HG03342 (cell line): ENCODE measurements at regions not wholly inside any gene's neighbourhood (a gene's known extent, or its start where the extent isn't known, plus 50 kb on each side); places are given as distances from the start of the nearest gene placed in this dataset.
A peak's percentile ranks its signal among the peaks of the same experiment; 100 is the strongest.

Experiments used
- ATAC-seq: cut with Tn5 transposase; IDR thresholded peaks from one replicate; pipeline ENCODE4 v1.9.1; 2021; ENCODE audit warnings: mild to moderate bottlenecking, moderate library complexity; ENCODE audit not compliant: unreplicated experiment

DNA sequence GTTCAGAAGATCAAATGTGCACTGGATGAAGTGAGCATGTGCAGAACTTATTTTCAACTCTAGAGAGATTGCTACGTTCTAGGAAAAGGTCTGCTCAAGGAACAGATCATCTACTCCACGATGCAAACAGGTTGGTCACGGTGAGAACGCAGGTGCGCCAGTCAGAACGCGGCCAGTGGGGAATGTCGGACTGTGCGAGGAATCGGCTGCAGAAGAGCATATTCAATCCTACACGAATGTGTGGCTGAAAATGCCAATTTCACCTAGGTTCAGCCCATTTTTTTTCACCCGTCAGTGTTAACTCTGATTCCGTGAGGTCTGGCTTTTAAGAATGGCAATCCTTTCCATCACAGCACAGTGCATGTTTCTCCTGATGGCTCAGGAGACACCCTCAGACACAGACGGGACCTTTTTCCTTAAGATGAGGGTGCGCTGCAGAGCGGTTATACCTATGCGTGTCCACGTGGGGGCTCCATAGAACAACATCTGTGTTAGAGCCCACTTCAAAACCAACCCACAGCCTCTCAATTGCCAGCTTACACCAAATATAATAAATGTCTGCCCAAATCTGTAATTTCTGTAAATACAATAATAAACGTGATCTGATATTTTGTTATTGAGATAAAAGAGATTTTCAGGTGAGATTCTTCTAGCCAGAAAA lies 250.4 kb downstream of the FOXA2 start:
- peak; percentile 91 for ATAC-seq

DNA sequence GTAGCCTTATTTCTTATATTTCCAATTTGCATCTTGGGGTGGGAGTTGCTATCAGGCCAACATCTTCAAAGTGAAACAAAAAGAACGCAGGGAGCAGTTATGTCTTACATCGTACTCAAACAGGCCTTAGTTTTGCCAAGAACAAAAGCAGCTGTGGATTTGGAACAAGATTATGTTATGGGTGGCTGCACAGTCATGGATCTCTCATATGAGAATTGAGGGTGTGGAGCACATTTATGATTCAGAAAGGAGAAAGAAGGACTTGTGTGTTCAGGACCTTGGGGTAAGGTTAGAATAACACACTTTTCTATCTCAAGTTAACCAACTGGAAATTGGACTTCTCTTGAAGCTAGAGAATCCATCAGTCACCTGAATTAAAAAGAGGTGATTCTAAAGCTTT lies 259.9 kb downstream of the FOXA2 start:
- no peak for ATAC-seq

DNA sequence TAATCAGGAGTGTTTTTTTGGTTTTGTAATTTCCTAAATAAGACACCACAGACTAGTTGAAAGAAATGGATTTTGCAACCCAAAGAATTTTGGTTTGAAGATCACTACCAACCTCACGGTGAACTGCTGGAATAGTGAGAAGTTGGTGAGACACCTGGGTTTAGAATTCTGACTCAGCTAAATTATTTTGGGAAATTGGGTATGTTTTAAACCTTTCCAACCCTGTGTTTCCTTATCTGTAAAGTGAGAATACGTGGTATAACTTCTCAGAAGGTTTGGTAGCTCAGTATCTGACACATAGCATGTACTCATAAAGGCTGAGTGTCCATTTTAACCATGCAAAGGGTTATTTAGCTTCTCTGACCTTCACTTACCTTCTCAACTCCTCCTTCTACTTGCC lies 261.9 kb downstream of the FOXA2 start:
- ATAC-seq = no peak

DNA sequence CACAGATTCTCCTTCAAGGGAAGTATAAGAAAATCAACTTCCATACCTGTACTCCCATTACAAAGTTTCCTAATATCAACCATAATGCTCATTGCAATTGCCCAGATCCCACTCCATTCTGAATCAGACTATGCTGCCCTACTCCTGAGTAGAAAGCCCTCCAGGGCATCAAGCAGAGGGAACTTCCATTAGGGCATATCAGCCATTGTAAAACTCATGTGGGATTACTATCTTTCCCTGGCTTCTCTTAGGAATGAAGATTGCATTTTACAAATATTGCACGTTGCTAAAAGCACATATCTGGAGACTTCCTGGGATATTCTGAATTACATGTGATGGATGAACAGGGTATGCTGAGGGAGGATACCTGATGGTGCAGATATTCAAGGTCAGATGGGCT lies 263.2 kb downstream of the FOXA2 start:
- ATAC-seq = no peak

DNA sequence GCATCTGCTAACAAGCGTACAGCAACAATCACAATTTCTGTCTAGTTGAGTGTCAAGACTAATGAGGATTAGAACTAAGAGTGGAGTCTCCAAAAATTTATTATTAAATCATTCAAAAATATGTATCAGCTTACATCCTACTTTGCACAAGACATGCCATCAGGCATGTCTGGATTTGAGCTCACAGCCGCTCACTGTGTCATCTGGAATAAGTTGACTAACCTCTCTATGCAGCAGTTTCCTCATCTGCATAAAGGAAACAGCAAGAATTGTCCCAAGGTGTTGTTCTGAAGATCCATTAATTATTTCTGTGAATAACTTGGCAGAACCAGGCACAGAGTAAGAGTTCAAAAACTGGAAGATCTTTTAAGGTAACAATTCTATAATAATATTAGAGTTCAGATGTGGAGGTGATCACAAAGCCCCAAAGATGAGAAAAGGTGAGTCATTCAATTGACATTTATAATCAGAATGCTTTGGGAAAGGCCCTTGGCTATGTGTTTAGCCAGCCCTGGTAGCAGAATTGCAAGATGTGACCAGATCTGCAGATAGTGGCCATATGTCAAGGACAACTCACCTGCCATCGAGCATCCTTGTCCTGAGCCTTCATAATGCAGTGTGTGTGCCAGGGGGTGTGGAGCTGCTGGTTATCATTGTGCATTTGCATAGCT lies 264.0 kb downstream of the FOXA2 start:
- no peak for ATAC-seq

- ATAC-seq = no peak
These were observed 268.6 kb downstream of the FOXA2 start for GRCh38 chr20:22315771-22316170.

GRCh38 chr20:22315073-22315472 lies 269.3 kb downstream of the FOXA2 start:
- ATAC-seq = no peak

DNA sequence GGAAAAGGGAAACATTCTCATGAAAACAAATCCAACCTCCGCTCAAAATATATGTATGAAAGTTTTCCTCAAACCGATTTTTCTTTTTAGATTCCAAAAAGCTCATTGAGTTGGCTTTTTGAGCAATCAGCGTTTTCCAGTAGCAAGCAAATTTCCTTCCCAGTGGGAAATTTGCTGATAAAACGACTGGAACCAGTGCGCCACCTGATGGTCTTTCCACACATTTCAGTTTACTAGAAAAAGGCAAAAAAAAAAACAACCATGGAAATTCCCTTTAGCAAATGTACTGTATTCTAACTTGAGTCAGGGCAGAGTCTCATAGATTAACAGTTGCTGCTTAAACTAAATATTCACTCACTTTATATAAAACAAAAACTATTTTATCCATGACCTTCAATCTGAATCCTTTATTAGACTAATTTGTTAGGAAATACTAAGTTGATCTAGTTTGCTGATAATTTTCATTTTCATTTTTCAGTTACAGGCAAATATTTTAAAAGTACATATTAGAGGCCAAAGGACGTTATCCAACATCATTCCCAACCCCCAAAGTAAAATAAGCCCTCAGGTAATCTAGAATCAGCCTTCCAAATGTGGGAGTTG lies 271.5 kb downstream of the FOXA2 start:
- ATAC-seq = no peak

- no peak for ATAC-seq
These were observed 275.4 kb downstream of the FOXA2 start for GRCh38 chr20:22308934-22309333.

- ATAC-seq = no peak
These were observed 277.0 kb downstream of the FOXA2 start for GRCh38 chr20:22307409-22307808.

DNA sequence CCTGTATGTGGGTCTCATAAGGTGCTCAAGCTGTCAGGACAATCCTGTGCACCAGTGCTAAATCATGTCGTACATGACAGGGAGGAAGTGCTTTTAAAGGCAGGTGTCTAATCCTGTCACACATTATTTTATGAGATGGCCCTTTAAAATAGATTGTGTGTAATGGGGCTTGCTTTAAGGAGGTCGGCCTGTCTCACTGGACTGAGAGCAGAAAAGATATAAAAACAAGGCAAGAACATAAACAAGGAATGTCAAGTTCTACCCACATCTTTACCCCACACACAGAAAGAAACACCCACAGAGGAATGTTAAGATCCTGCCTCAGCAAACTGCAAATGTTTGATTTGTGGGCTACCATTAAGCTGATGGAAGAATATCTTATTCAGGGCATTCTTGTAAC lies 279.0 kb downstream of the FOXA2 start:
- ATAC-seq = no peak

GRCh38 chr20:22303523-22303922 lies 280.8 kb downstream of the FOXA2 start:
- no peak for ATAC-seq

GRCh38 chr20:22302039-22302438 lies 282.3 kb downstream of the FOXA2 start:
- ATAC-seq = no peak

GRCh38 chr20:22293886-22294285 lies 290.5 kb downstream of the FOXA2 start:
- no peak for ATAC-seq

GRCh38 chr20:22289442-22289841 lies 294.9 kb downstream of the FOXA2 start:
- no peak for ATAC-seq

DNA sequence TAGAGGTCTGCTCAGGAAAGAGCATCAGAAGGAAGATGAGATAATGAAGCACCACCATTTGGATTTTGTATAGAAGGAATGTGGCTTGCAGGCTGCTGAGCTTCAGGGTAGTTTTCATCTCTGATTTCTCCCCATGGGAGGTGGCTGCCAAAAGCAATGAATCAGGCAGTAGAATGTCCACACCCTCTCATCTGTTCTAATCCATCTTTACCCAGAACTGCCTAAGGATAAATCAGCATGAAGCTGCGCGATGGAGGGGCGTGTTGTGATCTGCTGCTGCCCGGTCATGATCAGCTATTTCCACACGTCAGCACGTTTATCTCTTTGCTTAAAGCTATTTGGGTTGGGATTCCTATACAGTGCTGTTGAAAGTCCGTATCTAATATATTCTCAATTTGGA lies 295.4 kb downstream of the FOXA2 start:
- no peak for ATAC-seq

- no peak for ATAC-seq
These were observed 296.2 kb downstream of the FOXA2 start for GRCh38 chr20:22288156-22288555.

GRCh38 chr20:22285555-22285954 lies 298.8 kb downstream of the FOXA2 start:
- ATAC-seq = no peak

GRCh38 chr20:22282696-22283095 lies 301.7 kb downstream of the FOXA2 start:
- ATAC-seq = no peak

- ATAC-seq = no peak
These were observed 310.0 kb downstream of the FOXA2 start for GRCh38 chr20:22274330-22274729.

DNA sequence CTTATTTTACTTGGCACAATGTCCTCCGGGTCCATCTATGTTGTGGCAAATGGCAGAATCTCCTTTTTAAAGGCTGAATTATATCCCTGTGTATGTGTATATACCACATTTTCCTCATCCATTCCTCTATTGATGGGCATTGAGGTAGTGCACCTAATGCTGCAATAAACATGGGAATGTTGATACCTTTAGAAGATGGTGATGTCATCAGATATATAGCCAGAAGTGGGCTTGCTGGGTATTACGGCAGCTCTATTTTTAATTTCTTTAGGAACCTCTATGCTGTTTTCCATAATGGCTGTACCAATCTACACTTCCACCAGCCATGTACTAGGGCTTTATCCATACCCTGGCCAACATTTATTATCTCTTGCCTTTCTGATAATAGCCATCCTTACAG lies 315.7 kb downstream of the FOXA2 start:
- no peak for ATAC-seq

DNA sequence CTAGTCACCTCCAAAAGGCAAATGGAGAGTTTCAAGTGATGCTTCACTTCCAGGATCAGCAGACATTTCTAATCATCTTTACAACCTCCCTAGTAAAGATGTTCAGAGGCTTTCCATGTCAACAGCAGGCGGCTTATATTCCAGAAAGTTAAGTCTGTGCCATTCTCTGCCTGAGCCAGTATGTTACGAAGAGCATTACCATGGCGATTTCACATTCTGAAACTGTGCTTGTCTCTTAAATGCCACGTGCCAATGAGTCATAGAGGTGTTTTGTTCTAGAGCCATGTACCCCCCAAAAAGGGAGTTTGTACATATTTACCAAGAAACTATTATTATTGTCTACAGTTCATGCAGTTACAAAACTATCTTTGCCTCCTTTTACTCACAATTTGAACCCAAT lies 319.5 kb downstream of the FOXA2 start:
- ATAC-seq = no peak
